Tibial nerve (tissue), 3 donors: ENCODE measurements at regions not wholly inside any gene's neighbourhood (a gene's known extent, or its start where the extent isn't known, plus 50 kb on each side); places are given as distances from the start of the nearest gene placed in this dataset.

Experiments
- CTCF ChIP-seq, 5 experiments: fragments of 200-600 bp in 3 of 5; fragments of 450-650 bp in 2 of 5; sonication (generic) in 3 of 5; IDR thresholded peaks; one replicate each; pipeline ENCODE4 v1.5.1; 2016 to 2019; ENCODE audit warnings: antibody characterized with exemption in 5 of 5, mild to moderate bottlenecking in 3 of 5, moderate library complexity in 2 of 5
- POLR2A ChIP-seq, 2 donors: fragments of 450-650 bp; IDR thresholded peaks; one replicate each; pipeline ENCODE4 v1.6.1; 2017; ENCODE audit warnings: antibody characterized with exemption in 2 of 2, mild to moderate bottlenecking in 2 of 2, moderate library complexity in 2 of 2

DNA sequence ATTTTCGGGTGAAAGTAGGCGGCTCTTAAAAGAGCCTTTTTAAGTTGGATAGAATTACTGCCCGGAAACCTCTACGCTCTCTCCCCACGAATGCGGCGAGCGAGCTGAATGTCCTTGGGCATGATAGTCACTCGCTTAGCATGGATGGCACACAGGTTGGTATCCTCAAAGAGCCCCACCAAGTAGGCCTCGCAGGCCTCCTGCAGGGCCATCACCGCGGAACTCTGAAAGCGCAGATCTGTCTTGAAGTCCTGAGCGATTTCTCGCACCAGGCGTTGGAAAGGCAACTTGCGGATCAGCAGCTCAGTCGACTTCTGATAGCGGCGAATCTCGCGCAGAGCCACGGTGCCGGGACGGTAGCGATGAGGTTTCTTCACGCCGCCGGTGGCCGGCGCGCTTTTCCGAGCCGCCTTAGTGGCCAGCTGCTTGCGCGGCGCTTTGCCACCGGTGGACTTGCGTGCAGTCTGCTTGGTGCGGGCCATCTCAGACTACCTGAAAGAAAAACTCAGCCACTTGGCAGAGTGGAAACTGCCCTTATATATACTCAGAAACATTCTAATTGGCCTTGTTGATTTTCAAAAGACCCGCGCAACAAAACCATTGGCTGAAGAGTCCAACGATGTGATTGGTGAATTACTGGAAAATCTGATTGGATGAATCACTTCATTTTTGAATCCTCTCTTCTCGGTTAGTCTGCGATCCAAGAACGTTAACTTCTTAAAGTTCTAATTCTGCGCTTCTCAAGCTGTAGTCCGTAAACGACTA lies 93.9 kb upstream of the BTN3A2 start:
- TF ChIP-seq POLR2A (IDR thresholded peaks at IDR 0.05), result no peak
- TF ChIP-seq CTCF (IDR thresholded peaks at IDR 0.05), result no peak
